Adipocyte (in vitro differentiated cells): ENCODE measurements at regions not wholly inside any gene's neighbourhood (a gene's known extent, or its start where the extent isn't known, plus 50 kb on each side); places are given as distances from the start of the nearest gene placed in this dataset.
"Not testable (repeated sequence)": the region's sequence is repeated elsewhere in the genome, so short reads cannot be mapped to it uniquely, and the experiment has no call there.

Experiments
- DNase-seq: peaks from one replicate; pipeline ENCODE4 v3.0.0-alpha.2; 2015; ENCODE audit warnings: low read depth
- H3K27me3 ChIP-seq: replicated peaks from 2 replicates; pipeline ENCODE4 v1.7.0; 2013; ENCODE audit warnings: mild to moderate bottlenecking, low read length, moderate library complexity; ENCODE audit not compliant: control insufficient read depth, insufficient read depth
- H3K36me3 ChIP-seq: 2 replicates; pipeline ENCODE4 v1.7.0; 2013; ENCODE audit warnings: low read length, mild to moderate bottlenecking, moderate library complexity; ENCODE audit not compliant: control insufficient read depth, insufficient read depth, severe bottlenecking
- H3K4me1 ChIP-seq: 2 replicates; pipeline ENCODE4 v1.7.0; 2013; ENCODE audit warnings: mild to moderate bottlenecking, low read length, moderate library complexity; ENCODE audit not compliant: control insufficient read depth, insufficient read depth
- H3K4me3 ChIP-seq: 2 replicates; pipeline ENCODE4 v1.7.0; 2013; ENCODE audit warnings: mild to moderate bottlenecking, low read length, moderate library complexity
- H3K9ac ChIP-seq: 2 replicates; pipeline ENCODE4 v1.7.0; 2013; ENCODE audit warnings: mild to moderate bottlenecking, low read length, moderate library complexity
- H3K9me3 ChIP-seq: 2 replicates; pipeline ENCODE4 v1.7.0; 2013; ENCODE audit warnings: mild to moderate bottlenecking, low read length, moderate library complexity; ENCODE audit not compliant: control insufficient read depth

DNA sequence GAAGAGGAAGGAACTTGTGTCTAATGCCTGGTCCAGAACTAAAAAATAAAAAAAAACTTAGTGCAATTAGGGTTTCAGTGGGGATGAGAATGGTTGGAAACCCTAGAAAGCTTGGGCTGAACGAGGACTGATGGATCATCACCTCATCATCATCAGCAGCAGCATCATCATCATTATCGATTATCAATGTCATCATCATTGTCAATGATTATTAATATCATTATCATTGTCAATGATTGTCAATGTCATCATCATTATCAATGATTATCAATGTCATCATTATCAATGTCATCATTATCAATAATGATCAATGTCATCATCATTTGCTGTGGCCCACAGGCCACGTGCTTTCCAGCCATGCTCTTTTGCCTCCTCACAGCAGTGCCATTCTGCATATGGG is 952.0 kb upstream of the ZNF722 start:
- Histone ChIP-seq H3K9ac (no peak overlapping the region), H3K9me3 (peaks cover 12% of the 10 kb centered on the region), H3K4me3 (no peak overlapping the region), H3K27me3 (no peaks in the 10 kb centered on the region), H3K4me1 (no peaks in the 10 kb centered on the region), H3K36me3 (no peaks in the 10 kb centered on the region)
- DNase-seq: no peak

DNA sequence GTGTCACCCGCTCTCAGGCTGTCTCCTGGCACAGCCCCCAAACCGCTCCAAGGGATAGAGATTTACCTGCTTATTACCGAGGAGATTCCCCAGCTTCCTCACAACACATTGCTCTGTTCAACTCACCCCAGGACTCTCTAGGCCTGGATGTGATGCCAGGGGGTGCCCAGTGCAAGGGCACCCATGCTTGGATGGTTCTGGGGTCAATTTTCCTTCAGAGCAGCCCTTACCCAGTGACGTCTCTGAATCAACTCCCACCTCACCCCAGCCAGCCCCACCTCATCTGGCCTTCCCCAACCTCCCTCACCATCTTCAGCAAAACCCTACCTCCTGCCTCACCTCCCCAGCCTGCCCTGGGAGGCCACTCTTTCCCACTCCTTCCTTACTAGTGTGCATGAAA is 951.6 kb upstream of the ZNF722 start:
- no peak for DNase-seq
- Histone ChIP-seq H3K36me3 (no peaks in the 10 kb centered on the region), H3K9ac (no peak overlapping the region), H3K4me1 (no peaks in the 10 kb centered on the region), H3K27me3 (no peaks in the 10 kb centered on the region), H3K4me3 (no peak overlapping the region), H3K9me3 (peaks cover 9% of the 10 kb centered on the region)

DNA sequence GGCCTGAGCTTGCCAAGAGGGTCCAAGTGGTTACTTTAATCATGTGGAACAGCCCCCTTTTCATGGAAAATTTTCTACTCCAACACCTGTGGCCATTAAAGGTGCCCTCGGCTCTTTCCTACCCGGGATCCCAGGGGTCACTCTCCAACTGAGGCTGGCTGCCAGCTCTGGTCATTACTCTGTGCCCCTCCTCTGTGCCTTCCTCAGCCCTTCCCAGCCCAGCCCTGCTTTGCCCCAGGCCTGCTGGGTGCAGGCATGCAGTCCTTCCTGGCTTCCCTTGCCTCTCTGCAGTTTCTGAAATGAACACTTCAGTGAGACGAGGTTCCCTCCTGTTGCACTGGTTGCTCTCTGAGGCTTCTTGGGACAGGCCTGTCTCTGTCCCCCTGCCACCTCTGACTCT is 951.1 kb upstream of the ZNF722 start:
- H3K36me3 ChIP-seq: no peaks in the 10 kb centered on the region
- H3K4me3 ChIP-seq: no peak overlapping the region
- no peaks in the 10 kb centered on the region for H3K27me3 ChIP-seq
- H3K9me3 ChIP-seq: peaks cover 9% of the 10 kb centered on the region
- H3K4me1 ChIP-seq: no peaks in the 10 kb centered on the region
- DNase-seq: no peak
- H3K9ac ChIP-seq: no peak overlapping the region

DNA sequence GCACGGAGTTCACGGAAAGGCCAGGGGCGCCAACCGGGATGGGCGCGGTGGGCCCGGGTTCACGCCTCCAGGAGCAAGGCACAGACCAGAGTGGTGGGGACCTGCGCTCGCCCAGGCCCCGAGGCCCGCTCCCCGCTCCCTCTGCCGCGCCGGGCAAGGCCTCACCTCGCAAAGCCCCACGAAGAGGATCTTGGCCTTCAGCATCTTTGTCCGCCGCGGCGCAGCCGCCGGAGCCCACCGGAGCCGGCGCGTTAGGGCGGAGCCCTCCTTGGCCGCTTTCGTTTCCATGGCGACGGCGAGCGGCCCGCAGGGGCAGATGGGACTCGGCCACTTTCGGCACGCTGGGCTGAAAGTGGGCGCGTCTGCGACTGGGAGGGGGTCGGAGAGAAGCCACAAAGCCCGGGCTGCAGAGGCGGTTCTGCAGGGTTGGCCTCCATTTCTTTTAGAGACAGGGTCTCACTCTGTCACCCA is 944.4 kb upstream of the ZNF722 start:
- no peaks in the 10 kb centered on the region for H3K4me1 ChIP-seq
- no peaks in the 10 kb centered on the region for H3K9me3 ChIP-seq
- H3K27me3 ChIP-seq: no peaks in the 10 kb centered on the region
- DNase-seq: no peak
- H3K36me3 ChIP-seq: no peaks in the 10 kb centered on the region
- no peak overlapping the region for H3K4me3 ChIP-seq
- H3K9ac ChIP-seq: no peak overlapping the region

DNA sequence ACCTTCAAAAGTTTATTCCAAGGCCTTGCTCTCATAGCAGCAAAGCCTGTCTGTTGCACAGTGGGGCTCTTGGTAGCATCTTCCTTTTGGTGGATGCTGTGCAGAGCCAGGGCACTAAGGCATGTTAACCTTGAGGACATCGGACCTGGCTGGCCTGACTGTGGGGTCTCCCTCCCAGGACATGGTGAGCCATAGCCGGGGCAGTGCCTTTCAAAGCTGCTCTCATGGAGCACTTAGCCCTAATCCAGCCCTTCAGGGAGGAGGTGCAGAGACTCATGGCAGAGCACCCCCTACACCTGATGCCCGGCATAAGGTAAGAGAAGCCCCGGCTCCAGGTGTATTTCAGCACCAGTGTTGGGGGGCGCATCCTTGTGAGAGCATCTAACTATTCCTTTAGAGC is 941.4 kb upstream of the ZNF722 start:
- no peak for DNase-seq
- no peaks in the 10 kb centered on the region for H3K9me3 ChIP-seq

GRCh38 chr7:63060701-63061100 is 937.9 kb upstream of the ZNF722 start:
- not testable (repeated sequence) for H3K27me3 ChIP-seq, H3K36me3 ChIP-seq, H3K9me3 ChIP-seq, H3K4me3 ChIP-seq, H3K4me1 ChIP-seq, H3K9ac ChIP-seq, DNase-seq

More for the DNA sequence above, 941.4 kb upstream of the ZNF722 start:
- H3K27me3 ChIP-seq: no peaks in the 10 kb centered on the region
- no peaks in the 10 kb centered on the region for H3K36me3 ChIP-seq
- H3K4me1 ChIP-seq: no peaks in the 10 kb centered on the region
- H3K4me3 ChIP-seq: no peak overlapping the region
- H3K9ac ChIP-seq: no peak overlapping the region

DNA sequence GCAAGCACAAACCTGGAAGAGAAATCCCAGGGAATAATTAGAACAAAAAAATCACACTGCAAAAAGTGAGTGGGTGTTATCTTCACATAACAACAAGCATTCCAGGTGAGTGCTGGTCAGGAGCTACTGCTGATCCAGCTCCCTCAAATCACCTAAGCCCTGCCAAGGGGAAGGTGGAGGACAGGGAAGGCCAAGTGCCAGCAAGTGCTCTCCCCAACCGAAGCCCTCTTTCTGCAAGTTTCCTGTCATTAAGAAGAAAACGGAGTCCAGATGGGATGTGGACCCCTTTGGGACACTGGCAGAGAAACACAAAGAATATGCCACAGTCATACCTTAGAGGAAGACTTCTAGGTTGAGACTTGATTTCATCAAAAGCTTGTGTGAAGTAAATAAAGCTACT is 933.0 kb upstream of the ZNF722 start:
- Histone ChIP-seq H3K9me3 (peaks cover 15% of the 10 kb centered on the region), H3K27me3 (no peaks in the 10 kb centered on the region), H3K9ac (no peak overlapping the region), H3K4me1 (no peaks in the 10 kb centered on the region), H3K36me3 (no peaks in the 10 kb centered on the region), H3K4me3 (no peak overlapping the region)
- no peak for DNase-seq

- H3K4me1 ChIP-seq, H3K4me3 ChIP-seq, DNase-seq, H3K9ac ChIP-seq, H3K36me3 ChIP-seq, H3K27me3 ChIP-seq: not testable (repeated sequence)
- H3K9me3 ChIP-seq: peaks cover 20% of the 10 kb centered on the region
Measured at GRCh38 chr7:63066235-63066634, 932.4 kb upstream of the ZNF722 start.

- no peak for DNase-seq
- peaks cover 23% of the 10 kb centered on the region for H3K9me3 ChIP-seq
- no peaks in the 10 kb centered on the region for H3K4me1 ChIP-seq
Measured at GRCh38 chr7:63067897-63068585, 930.6 kb upstream of the ZNF722 start.

GRCh38 chr7:63070696-63071095 is 928.0 kb upstream of the ZNF722 start:
- no peak overlapping the region for H3K9ac ChIP-seq
- no peaks in the 10 kb centered on the region for H3K27me3 ChIP-seq
- H3K4me1 ChIP-seq: no peaks in the 10 kb centered on the region
- peaks cover 35% of the 10 kb centered on the region for H3K9me3 ChIP-seq
- no peak overlapping the region for H3K4me3 ChIP-seq
- H3K36me3 ChIP-seq: no peaks in the 10 kb centered on the region
- no peak for DNase-seq

More at GRCh38 chr7:63067897-63068585, 930.6 kb upstream of the ZNF722 start:
- no peak overlapping the region for H3K9ac ChIP-seq
- H3K27me3 ChIP-seq: no peaks in the 10 kb centered on the region
- no peaks in the 10 kb centered on the region for H3K36me3 ChIP-seq
- no peak overlapping the region for H3K4me3 ChIP-seq

DNA sequence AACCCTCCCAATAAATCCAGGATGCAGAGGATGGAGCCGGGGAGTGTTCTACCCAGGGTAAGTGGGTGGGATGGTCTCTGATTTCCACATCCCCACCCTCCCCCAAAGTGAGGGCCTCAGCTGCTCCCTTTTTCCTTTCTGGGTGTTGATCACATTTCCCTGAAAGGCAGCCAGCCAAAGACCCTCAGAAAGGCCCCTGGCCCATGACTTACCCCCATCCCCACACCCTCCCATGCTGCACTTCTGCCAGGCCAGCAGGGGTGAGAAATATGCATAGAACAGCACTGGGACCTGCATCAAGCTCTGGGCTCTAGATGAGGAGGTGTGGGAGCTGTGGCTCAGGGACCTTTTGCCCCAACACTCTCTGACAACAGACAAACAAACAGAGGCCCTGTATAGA is 927.3 kb upstream of the ZNF722 start:
- Histone ChIP-seq H3K4me3 (no peak overlapping the region), H3K9me3 (peaks cover 37% of the 10 kb centered on the region), H3K4me1 (no peaks in the 10 kb centered on the region), H3K27me3 (no peaks in the 10 kb centered on the region), H3K9ac (no peak overlapping the region), H3K36me3 (no peaks in the 10 kb centered on the region)
- no peak for DNase-seq

DNA sequence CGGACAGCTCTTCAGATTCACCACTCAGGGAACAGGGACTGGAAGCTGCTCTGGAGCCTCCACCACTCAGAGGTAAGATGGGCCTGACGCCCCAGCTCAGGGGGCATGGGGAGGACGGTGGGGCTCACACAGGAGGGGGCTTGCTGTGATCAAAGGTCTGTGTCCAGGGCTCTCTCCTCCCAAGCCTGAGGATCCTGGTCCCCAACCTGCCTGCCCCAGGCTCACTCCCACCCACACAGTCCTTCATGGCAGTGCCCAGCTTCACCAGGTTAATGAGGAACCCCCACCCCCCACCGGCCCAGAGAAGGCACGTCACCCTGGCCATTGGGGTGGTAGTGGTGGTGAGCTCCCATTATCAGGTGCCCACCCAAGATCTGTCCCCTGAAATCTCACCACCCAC is 926.7 kb upstream of the ZNF722 start:
- no peak overlapping the region for H3K9ac ChIP-seq
- no peak for DNase-seq
- peaks cover 38% of the 10 kb centered on the region for H3K9me3 ChIP-seq
- no peaks in the 10 kb centered on the region for H3K36me3 ChIP-seq
- no peaks in the 10 kb centered on the region for H3K4me1 ChIP-seq
- no peak overlapping the region for H3K4me3 ChIP-seq
- no peaks in the 10 kb centered on the region for H3K27me3 ChIP-seq
